ENCODE measurements at regions not wholly inside any gene's neighbourhood (a gene's known extent, or its start where the extent isn't known, plus 50 kb on each side); places are given as distances from the start of the nearest gene placed in this dataset.
A peak's percentile ranks its signal among the peaks of the same experiment; 100 is the strongest.

DNA sequence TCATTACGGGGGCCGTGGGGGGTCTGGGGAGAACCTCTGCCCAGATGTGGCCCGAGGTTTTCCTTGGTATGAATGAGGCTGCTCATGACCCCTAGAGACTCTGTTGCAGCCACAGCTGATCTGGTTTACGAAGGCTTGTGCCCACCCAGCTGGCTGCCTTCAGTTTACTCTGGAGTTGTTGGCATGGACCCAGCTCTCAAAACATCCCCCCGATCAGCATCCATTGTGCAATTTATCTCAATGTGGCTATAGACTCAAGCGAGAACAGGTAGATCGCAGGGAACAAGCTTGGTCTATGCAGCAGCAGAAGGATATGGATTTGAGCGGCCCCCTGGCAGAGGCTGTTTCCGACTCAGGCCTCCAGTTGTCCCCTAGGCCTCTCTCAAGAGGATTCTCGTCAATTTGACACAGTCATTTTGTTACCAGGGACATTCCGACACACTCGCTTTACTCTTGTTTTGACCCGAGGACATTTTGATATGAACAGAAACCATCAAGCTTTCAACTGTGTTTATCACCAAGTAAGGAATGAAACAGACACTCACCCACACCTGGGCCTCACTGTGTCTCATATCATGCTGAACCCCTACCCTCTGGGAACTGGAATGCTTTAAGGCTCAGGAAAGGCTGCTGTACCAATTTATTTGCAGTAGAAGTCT is 161.5 kb downstream of the KATNAL1 start:
- H3K36me3 ChIP-seq (ENCODE audit: insufficient read depth, low read length), result no peaks in the 10 kb centered on the region
- TF ChIP-seq CTCF (IDR thresholded peaks at IDR 0.05; ENCODE audit: borderline replicate concordance, extremely low read depth, low read length, poor library complexity, severe bottlenecking) (no peak), EZH2 (IDR thresholded peaks at IDR 0.05; ENCODE audit: borderline replicate concordance, low read depth, low read length, severe bottlenecking) (no peak)
- no peak overlapping the region for H2AFZ ChIP-seq (ENCODE audit: low read depth, low read length)
- peaks cover 2% of the 10 kb centered on the region for H3K9me3 ChIP-seq (ENCODE audit: insufficient read depth, low read length, severe bottlenecking)
- H3K27ac ChIP-seq (ENCODE audit: low read length), result no peak overlapping the region
- DNase-seq, result no peak
- H3K79me2 ChIP-seq (ENCODE audit: insufficient read depth, low read length), result no peaks in the 10 kb centered on the region
- H4K20me1 ChIP-seq (ENCODE audit: insufficient read depth, low read length), result no peaks in the 10 kb centered on the region
- no peak overlapping the region for H3K4me3 ChIP-seq (ENCODE audit: low read depth in 1 of 2, low read length in 2 of 2)
- H3K4me2 ChIP-seq (ENCODE audit: insufficient read depth, low read length), result no peak overlapping the region
- no peak for ATAC-seq (ENCODE audit: insufficient read depth, low read depth)
- H3K9ac ChIP-seq (ENCODE audit: low read depth, low read length), result no peak overlapping the region
- no peaks in the 10 kb centered on the region for H3K27me3 ChIP-seq (ENCODE audit: insufficient read depth, low read length, poor library complexity)
- peaks cover 32% of the 10 kb centered on the region for H3K4me1 ChIP-seq (ENCODE audit: insufficient read depth, low read length)

DNA sequence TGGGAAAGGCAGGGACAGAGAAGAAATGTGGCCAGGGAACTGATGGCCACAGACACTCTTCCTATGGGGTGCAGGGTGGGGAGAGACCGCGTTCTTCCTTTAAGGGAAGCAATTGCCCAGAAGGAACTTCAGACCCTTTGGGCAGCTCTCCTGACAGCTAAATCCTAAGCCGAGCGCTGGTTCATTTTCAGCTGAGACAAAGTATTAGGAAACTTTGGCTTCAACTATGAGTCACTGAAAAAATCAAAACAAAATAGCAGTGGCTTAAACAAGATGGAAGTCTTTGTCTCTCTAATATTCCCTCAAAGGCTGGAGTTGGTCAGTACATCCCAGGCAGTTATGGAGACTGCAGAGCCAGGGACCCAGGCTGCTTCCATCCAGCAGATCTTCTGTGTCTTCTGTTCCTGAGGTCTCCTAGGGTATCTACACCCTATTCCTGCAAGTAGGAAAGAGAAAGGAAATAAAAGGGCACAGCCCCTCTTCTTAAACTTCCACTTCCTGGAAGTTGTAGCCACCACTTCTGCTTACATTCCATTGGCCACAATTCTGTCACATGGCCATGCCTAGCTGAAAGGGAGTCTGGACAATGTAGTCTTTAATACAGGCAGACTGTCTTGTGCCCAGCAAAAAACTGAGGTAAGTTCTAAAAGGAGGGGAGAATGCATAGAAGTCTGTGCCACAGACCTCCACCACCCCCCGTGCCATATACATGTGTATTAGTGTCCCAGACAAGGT is 163.5 kb downstream of the KATNAL1 start:
- peaks cover 2% of the 10 kb centered on the region for H3K9me3 ChIP-seq (ENCODE audit: insufficient read depth, low read length, severe bottlenecking)
- TF ChIP-seq EZH2 (IDR thresholded peaks at IDR 0.05; ENCODE audit: borderline replicate concordance, low read depth, low read length, severe bottlenecking) (no peak), CTCF (IDR thresholded peaks at IDR 0.05; ENCODE audit: borderline replicate concordance, extremely low read depth, low read length, poor library complexity, severe bottlenecking) (no peak)
- no peak overlapping the region for H3K9ac ChIP-seq (ENCODE audit: low read depth, low read length)
- no peak overlapping the region for H2AFZ ChIP-seq (ENCODE audit: low read depth, low read length)
- no peak overlapping the region for H3K4me2 ChIP-seq (ENCODE audit: insufficient read depth, low read length)
- peaks cover 26% of the 10 kb centered on the region for H3K4me1 ChIP-seq (ENCODE audit: insufficient read depth, low read length)
- H3K27ac ChIP-seq (ENCODE audit: low read length), result no peak overlapping the region
- DNase-seq (no peak), ATAC-seq (ENCODE audit: insufficient read depth, low read depth) (no peak)
- no peaks in the 10 kb centered on the region for H3K79me2 ChIP-seq (ENCODE audit: insufficient read depth, low read length)
- H3K36me3 ChIP-seq (ENCODE audit: insufficient read depth, low read length), result no peaks in the 10 kb centered on the region
- H4K20me1 ChIP-seq (ENCODE audit: insufficient read depth, low read length), result no peaks in the 10 kb centered on the region
- no peaks in the 10 kb centered on the region for H3K27me3 ChIP-seq (ENCODE audit: insufficient read depth, low read length, poor library complexity)
- no peak overlapping the region for H3K4me3 ChIP-seq (ENCODE audit: low read depth in 1 of 2, low read length in 2 of 2)

- no peaks in the 10 kb centered on the region for H3K27me3 ChIP-seq (ENCODE audit: insufficient read depth, low read length, poor library complexity)
- H3K27ac ChIP-seq (ENCODE audit: low read length), result no peak overlapping the region
- ATAC-seq (ENCODE audit: insufficient read depth, low read depth) (0 out of 3 replicates have a peak, but pooled peaks have one; percentile 18), DNase-seq (no peak)
- peaks cover 2% of the 10 kb centered on the region for H3K9me3 ChIP-seq (ENCODE audit: insufficient read depth, low read length, severe bottlenecking)
- peaks cover 14% of the 10 kb centered on the region for H3K4me1 ChIP-seq (ENCODE audit: insufficient read depth, low read length)
- TF ChIP-seq EZH2 (IDR thresholded peaks at IDR 0.05; ENCODE audit: borderline replicate concordance, low read depth, low read length, severe bottlenecking) (no peak), CTCF (IDR thresholded peaks at IDR 0.05; ENCODE audit: borderline replicate concordance, extremely low read depth, low read length, poor library complexity, severe bottlenecking) (no peak)
- H3K79me2 ChIP-seq (ENCODE audit: insufficient read depth, low read length), result no peaks in the 10 kb centered on the region
- no peak overlapping the region for H3K4me2 ChIP-seq (ENCODE audit: insufficient read depth, low read length)
- no peaks in the 10 kb centered on the region for H3K36me3 ChIP-seq (ENCODE audit: insufficient read depth, low read length)
- H4K20me1 ChIP-seq (ENCODE audit: insufficient read depth, low read length), result no peaks in the 10 kb centered on the region
- H3K4me3 ChIP-seq (ENCODE audit: low read depth in 1 of 2, low read length in 2 of 2), result no peak overlapping the region
- no peak overlapping the region for H3K9ac ChIP-seq (ENCODE audit: low read depth, low read length)
- H2AFZ ChIP-seq (ENCODE audit: low read depth, low read length), result no peak overlapping the region
These were observed 164.7 kb downstream of the KATNAL1 start for GRCh38 chr13:30142486-30143211.
